Osteoblast (primary cell): ENCODE measurements at regions not wholly inside any gene's neighbourhood (a gene's known extent, or its start where the extent isn't known, plus 50 kb on each side); places are given as distances from the start of the nearest gene placed in this dataset.

ENCODE experiments used
- DNase-seq: peaks from one replicate; pipeline ENCODE4 v3.0.0; 2011; ENCODE audit warnings: low spot score, mixed read lengths; ENCODE audit not compliant: insufficient read length; ENCODE audit errors: missing footprints
- H2AFZ ChIP-seq: 2 replicates; pipeline ENCODE4 v1.6.0; 2011; ENCODE audit warnings: mild to moderate bottlenecking, low read length
- H3K27ac ChIP-seq: 2 replicates; pipeline ENCODE4 v1.5.1; 2011; ENCODE audit warnings: mild to moderate bottlenecking, low read depth, low read length, moderate library complexity
- H3K27me3 ChIP-seq: 2 replicates; pipeline ENCODE4 v1.6.0; 2012; ENCODE audit warnings: mild to moderate bottlenecking, control low read depth, inconsistent platforms, low read length, moderate library complexity; ENCODE audit not compliant: insufficient read depth
- H3K36me3 ChIP-seq: 2 replicates; pipeline ENCODE4 v1.5.1; 2011; ENCODE audit warnings: mild to moderate bottlenecking, low read length, control low read depth, moderate library complexity; ENCODE audit not compliant: insufficient read depth
- H3K4me1 ChIP-seq: 2 replicates; pipeline ENCODE4 v1.5.1; 2011; ENCODE audit warnings: mild to moderate bottlenecking, low read length, control low read depth, moderate library complexity; ENCODE audit not compliant: insufficient read depth
- H3K4me2 ChIP-seq: 2 replicates; pipeline ENCODE4 v1.6.0; 2011; ENCODE audit warnings: mild to moderate bottlenecking, low read length; ENCODE audit not compliant: insufficient read depth
- H3K4me3 ChIP-seq: fragments of 200-600 bp; sonication (generic); 3 replicates; pipeline ENCODE4 v1.5.1; 2012; ENCODE audit warnings: mild to moderate bottlenecking, low read length, inconsistent platforms; ENCODE audit not compliant: insufficient read depth
- H3K79me2 ChIP-seq: 2 replicates; pipeline ENCODE4 v1.6.0; 2012; ENCODE audit warnings: mild to moderate bottlenecking, low read length, control low read depth, inconsistent platforms; ENCODE audit not compliant: insufficient read depth
- H3K9me3 ChIP-seq: 2 replicates; pipeline ENCODE4 v1.5.1; 2011; ENCODE audit warnings: low read depth, low read length, control low read depth
- H4K20me1 ChIP-seq: 2 replicates; pipeline ENCODE4 v1.6.0; 2012; ENCODE audit warnings: mild to moderate bottlenecking, low read length, control low read depth; ENCODE audit not compliant: insufficient read depth
- CTCF ChIP-seq: IDR thresholded peaks from 2 replicates; pipeline ENCODE4 v1.5.1; 2011; ENCODE audit warnings: mild to moderate bottlenecking, low read depth, low read length, moderate library complexity; ENCODE audit errors: extremely low read depth

DNA sequence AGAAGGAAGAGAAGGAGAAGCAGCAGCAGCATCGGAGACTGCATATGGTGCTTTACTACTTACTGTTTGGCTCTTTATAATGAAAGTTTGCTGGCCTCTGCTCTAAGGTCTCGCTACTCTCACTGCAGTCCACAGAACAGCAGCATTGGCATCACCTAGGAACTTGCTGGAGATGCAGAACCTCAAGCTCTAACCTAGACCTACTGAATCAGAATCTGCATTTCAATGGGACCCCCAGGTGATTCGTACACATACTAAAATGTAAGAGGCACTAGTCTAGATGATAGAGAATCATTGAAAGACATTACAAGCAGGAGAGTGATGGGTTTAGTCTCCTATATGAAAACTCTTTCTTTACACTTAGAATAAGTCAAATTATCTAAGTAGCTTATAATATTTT is 270.6 kb downstream of the KLF5 start:
- no peaks in the 10 kb centered on the region for H3K79me2 ChIP-seq
- H3K4me2 ChIP-seq = no peak overlapping the region
- no peaks in the 10 kb centered on the region for H4K20me1 ChIP-seq
- no peak for TF ChIP-seq CTCF
- no peak overlapping the region for H3K4me3 ChIP-seq
- no peak overlapping the region for H2AFZ ChIP-seq
- H3K27ac ChIP-seq = no peak overlapping the region
- no peaks in the 10 kb centered on the region for H3K27me3 ChIP-seq
- DNase-seq = no peak
- no peaks in the 10 kb centered on the region for H3K36me3 ChIP-seq
- no peaks in the 10 kb centered on the region for H3K9me3 ChIP-seq
- H3K4me1 ChIP-seq = no peaks in the 10 kb centered on the region

GRCh38 chr13:73327579-73327978 is 268.8 kb downstream of the KLF5 start:
- H3K4me2 ChIP-seq = no peak overlapping the region
- TF ChIP-seq CTCF = no peak
- H4K20me1 ChIP-seq = no peaks in the 10 kb centered on the region
- no peaks in the 10 kb centered on the region for H3K79me2 ChIP-seq
- H2AFZ ChIP-seq = no peak overlapping the region
- no peak for DNase-seq
- H3K36me3 ChIP-seq = no peaks in the 10 kb centered on the region
- no peaks in the 10 kb centered on the region for H3K9me3 ChIP-seq
- H3K4me1 ChIP-seq = no peaks in the 10 kb centered on the region
- no peak overlapping the region for H3K27ac ChIP-seq
- no peaks in the 10 kb centered on the region for H3K27me3 ChIP-seq
- H3K4me3 ChIP-seq = no peak overlapping the region

DNA sequence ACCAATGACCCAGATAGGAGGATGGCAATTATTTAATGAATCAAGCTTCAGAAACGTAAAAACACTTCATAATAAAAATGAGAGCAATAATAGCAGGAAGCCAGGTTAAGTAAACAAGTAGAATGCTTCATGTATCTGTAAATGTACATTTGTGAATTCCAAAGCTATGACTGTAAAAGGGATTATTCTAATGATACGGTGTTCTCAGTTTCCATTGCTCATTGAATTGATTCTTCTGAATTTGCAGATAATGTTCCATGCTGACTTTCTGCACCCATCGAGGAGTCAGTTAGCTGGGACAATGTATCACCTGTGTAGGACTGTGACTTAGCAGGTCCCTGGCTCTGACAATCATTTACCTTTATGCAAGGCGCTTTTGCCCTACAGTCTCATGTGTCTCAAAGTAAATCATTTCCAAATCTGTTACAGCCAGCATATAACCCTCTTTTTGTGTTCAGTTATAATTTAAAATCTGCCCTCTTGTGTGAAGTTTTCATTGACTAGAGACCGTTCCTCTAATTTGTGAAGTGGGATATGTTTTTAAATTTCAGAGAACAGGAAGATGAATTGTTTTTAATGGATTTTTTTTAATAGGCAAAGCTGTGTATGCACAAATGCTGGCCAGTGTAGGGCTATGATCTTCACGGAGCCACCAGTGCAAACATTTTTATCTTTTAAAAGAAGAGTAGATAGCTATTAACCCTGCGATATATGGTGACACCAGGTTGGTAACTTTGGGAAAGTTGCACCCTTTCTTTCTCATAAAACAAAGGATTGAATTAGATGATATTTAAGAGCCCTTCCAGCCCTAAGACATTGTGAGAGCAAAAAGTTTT is 267.1 kb downstream of the KLF5 start:
- no peak overlapping the region for H3K4me2 ChIP-seq
- no peak overlapping the region for H3K4me3 ChIP-seq
- H3K27ac ChIP-seq = no peak overlapping the region
- H3K27me3 ChIP-seq = no peaks in the 10 kb centered on the region
- no peak for DNase-seq
- no peak for TF ChIP-seq CTCF
- H3K79me2 ChIP-seq = no peaks in the 10 kb centered on the region
- no peak overlapping the region for H2AFZ ChIP-seq
- no peaks in the 10 kb centered on the region for H3K4me1 ChIP-seq
- no peaks in the 10 kb centered on the region for H4K20me1 ChIP-seq
- H3K9me3 ChIP-seq = no peaks in the 10 kb centered on the region
- H3K36me3 ChIP-seq = no peaks in the 10 kb centered on the region

- no peaks in the 10 kb centered on the region for H3K9me3 ChIP-seq
- H3K4me1 ChIP-seq = no peaks in the 10 kb centered on the region
- no peak overlapping the region for H2AFZ ChIP-seq
- no peak for TF ChIP-seq CTCF
- H4K20me1 ChIP-seq = no peaks in the 10 kb centered on the region
- H3K4me2 ChIP-seq = no peak overlapping the region
- no peak for DNase-seq
- H3K27ac ChIP-seq = no peak overlapping the region
- no peaks in the 10 kb centered on the region for H3K27me3 ChIP-seq
- H3K79me2 ChIP-seq = no peaks in the 10 kb centered on the region
- no peak overlapping the region for H3K4me3 ChIP-seq
- no peaks in the 10 kb centered on the region for H3K36me3 ChIP-seq
These were observed 266.3 kb downstream of the KLF5 start for GRCh38 chr13:73324842-73325722.
